Osteocyte (in vitro differentiated cells): ENCODE measurements at regions not wholly inside any gene's neighbourhood (a gene's known extent, or its start where the extent isn't known, plus 50 kb on each side); places are given as distances from the start of the nearest gene placed in this dataset.

Experiments
- DNase-seq: peaks from one replicate; pipeline ENCODE4 v3.0.0; 2021; ENCODE audit warnings: mixed read lengths; ENCODE audit not compliant: unreplicated experiment; ENCODE audit errors: extremely low spot score
- H3K27ac Mint-ChIP-seq: one replicate; pipeline ENCODE4 v1.8.0; 2021; ENCODE audit warnings: mild to moderate bottlenecking, mixed read lengths; ENCODE audit not compliant: unreplicated experiment
- H3K27me3 Mint-ChIP-seq: one replicate; pipeline ENCODE4 v1.8.0; 2021; ENCODE audit warnings: mixed read lengths; ENCODE audit not compliant: unreplicated experiment
- H3K36me3 Mint-ChIP-seq: one replicate; pipeline ENCODE4 v1.8.0; 2021; ENCODE audit warnings: mixed read lengths; ENCODE audit not compliant: unreplicated experiment
- H3K4me1 Mint-ChIP-seq: one replicate; pipeline ENCODE4 v1.8.0; 2021; ENCODE audit warnings: mixed read lengths; ENCODE audit not compliant: unreplicated experiment
- H3K4me3 Mint-ChIP-seq: one replicate; pipeline ENCODE4 v1.8.0; 2021; ENCODE audit warnings: mild to moderate bottlenecking, moderate library complexity, mixed read lengths; ENCODE audit not compliant: unreplicated experiment
- H3K9me3 Mint-ChIP-seq: one replicate; pipeline ENCODE4 v1.8.0; 2021; ENCODE audit warnings: mixed read lengths; ENCODE audit not compliant: unreplicated experiment
- CTCF ChIP-seq: fragments of 200-600 bp; sonication (generic); IDR thresholded peaks from 2 replicates; pipeline ENCODE4 v1.5.0; 2021; ENCODE audit warnings: antibody characterized with exemption, mild to moderate bottlenecking, moderate library complexity

GRCh38 chr2:61764035-61764800 lies 89.6 kb downstream of the FAM161A start:
- DNase-seq: peak; percentile 99
- peak overlapping the region; percentile 100 for H3K27ac Mint-ChIP-seq
- H3K4me3 Mint-ChIP-seq: peak overlapping the region; percentile 96
- TF ChIP-seq CTCF: no peak
- peaks cover 28% of the 10 kb centered on the region for H3K4me1 Mint-ChIP-seq
- peaks cover 2% of the 10 kb centered on the region for H3K36me3 Mint-ChIP-seq
- peaks cover 3% of the 10 kb centered on the region for H3K27me3 Mint-ChIP-seq
- H3K9me3 Mint-ChIP-seq: no peaks in the 10 kb centered on the region

GRCh38 chr2:61763605-61764034 lies 90.2 kb downstream of the FAM161A start:
- TF ChIP-seq CTCF: peak; percentile 43
- peak; percentile 91 for DNase-seq
- no peaks in the 10 kb centered on the region for H3K9me3 Mint-ChIP-seq

GRCh38 chr2:61762292-61762691 lies 91.6 kb downstream of the FAM161A start:
- no peaks in the 10 kb centered on the region for H3K9me3 Mint-ChIP-seq
- H3K36me3 Mint-ChIP-seq: peaks cover 2% of the 10 kb centered on the region
- no peak for TF ChIP-seq CTCF
- H3K4me1 Mint-ChIP-seq: peaks cover 32% of the 10 kb centered on the region
- no peak for DNase-seq
- no peak overlapping the region for H3K27ac Mint-ChIP-seq
- H3K4me3 Mint-ChIP-seq: no peak overlapping the region
- H3K27me3 Mint-ChIP-seq: no peaks in the 10 kb centered on the region

More at GRCh38 chr2:61763605-61764034, 90.2 kb downstream of the FAM161A start:
- peak overlapping the region; percentile 100 for H3K27ac Mint-ChIP-seq
- H3K4me3 Mint-ChIP-seq: peak overlapping the region; percentile 96
- peaks cover 32% of the 10 kb centered on the region for H3K4me1 Mint-ChIP-seq
- H3K36me3 Mint-ChIP-seq: peaks cover 2% of the 10 kb centered on the region
- no peaks in the 10 kb centered on the region for H3K27me3 Mint-ChIP-seq

GRCh38 chr2:61759718-61760117 lies 94.1 kb downstream of the FAM161A start:
- no peak for DNase-seq
- Mint-ChIP-seq H3K27ac (peak overlapping the region; percentile 69), H3K36me3 (peaks cover 2% of the 10 kb centered on the region), H3K27me3 (no peaks in the 10 kb centered on the region), H3K4me1 (peaks cover 32% of the 10 kb centered on the region), H3K9me3 (peaks cover 4% of the 10 kb centered on the region), H3K4me3 (no peak overlapping the region)
- no peak for TF ChIP-seq CTCF

GRCh38 chr2:61759005-61759404 lies 94.9 kb downstream of the FAM161A start:
- no peak for TF ChIP-seq CTCF
- H3K4me1 Mint-ChIP-seq: peaks cover 28% of the 10 kb centered on the region
- DNase-seq: no peak
- H3K4me3 Mint-ChIP-seq: no peak overlapping the region
- H3K27me3 Mint-ChIP-seq: no peaks in the 10 kb centered on the region
- H3K9me3 Mint-ChIP-seq: peaks cover 4% of the 10 kb centered on the region
- H3K27ac Mint-ChIP-seq: peak overlapping the region; percentile 71
- H3K36me3 Mint-ChIP-seq: peaks cover 2% of the 10 kb centered on the region
